GM12878 (cell line): ENCODE measurements at regions not wholly inside any gene's neighbourhood (a gene's known extent, or its start where the extent isn't known, plus 50 kb on each side); places are given as distances from the start of the nearest gene placed in this dataset.

Source experiments
- ATAC-seq: fragments of 200-7000 bp; cut with Tn5 transposase; 3 replicates; pipeline ENCODE4 v1.9.1; 2020; ENCODE audit warnings: mild to moderate bottlenecking, moderate library complexity
- BruUV-seq: library from RNA; stranded (reverse); fragments of 400-500 nt; replicated peaks from 2 replicates; lab custom pipeline; 2021; lab: Mats Ljungman, UMichigan
- CTCF ChIA-PET: fragments of 300-600 bp; sonication (Branson Sonifier 250); formaldehyde crosslinking; extraction: SDS; loops from one replicate; lab custom pipeline; 2021; ENCODE audit warnings: inconsistent platforms; lab: Yijun Ruan, JAX
- POLR2A ChIA-PET: fragments of 350-600 bp; formaldehyde crosslinking; extraction: SDS; loops from one replicate; lab custom pipeline; 2021; ENCODE audit warnings: inconsistent platforms; lab: Charles Lee
- RAD21 ChIA-PET: fragments of 300-600 bp; sonication (Branson Sonifier 250); formaldehyde crosslinking; loops from one replicate; lab custom pipeline; 2023; ENCODE audit warnings: antibody characterized with exemption; ENCODE audit not compliant: unreplicated experiment; lab: Charles Lee
- SMC1A ChIA-PET: fragments of 300-600 bp; sonication (Branson Sonifier 250); formaldehyde crosslinking; loops from one replicate; lab custom pipeline; 2023; ENCODE audit not compliant: unreplicated experiment, uncharacterized antibody; lab: Charles Lee
- DNase-seq: peaks from one replicate; pipeline ENCODE4 v3.0.0-alpha.2; 2011; ENCODE audit warnings: low read depth, low spot score
- FAIRE-seq: peaks from 3 replicates; lab custom pipeline; 2011; peaks lifted over from hg19 to GRCh38; lab: Jason Lieb, UNC
- H2AFZ ChIP-seq: 2 replicates; pipeline ENCODE4 v1.6.0; 2011; ENCODE audit warnings: low read depth, low read length, control low read depth; ENCODE audit not compliant: control insufficient read depth
- H3K27ac ChIP-seq: 2 replicates; pipeline ENCODE4 v1.5.1; 2011; ENCODE audit warnings: control low read depth; ENCODE audit not compliant: control insufficient read depth, insufficient read depth
- H3K27me3 ChIP-seq, 2 experiments: replicated peaks in 1 of 2; 2 replicates each; pipeline versions ENCODE4 v1.6.0 to v1.6.1; 2011; ENCODE audit warnings: low read length in 1 of 2; ENCODE audit not compliant: control insufficient read depth in 2 of 2, insufficient read depth in 2 of 2
- H3K36me3 ChIP-seq, 2 experiments: 2 replicates each; pipeline ENCODE4 v1.5.1; 2011; ENCODE audit warnings: low read length in 1 of 2; ENCODE audit not compliant: control insufficient read depth in 2 of 2, insufficient read depth in 2 of 2
- H3K4me1 ChIP-seq: 2 replicates; pipeline ENCODE4 v1.6.1; 2011; ENCODE audit warnings: mild to moderate bottlenecking, low read length, moderate library complexity, mixed read lengths; ENCODE audit not compliant: control insufficient read depth, insufficient read depth
- H3K4me2 ChIP-seq: 2 replicates; pipeline ENCODE4 v1.6.0; 2011; ENCODE audit warnings: control low read depth; ENCODE audit not compliant: control insufficient read depth, insufficient read depth
- H3K4me3 ChIP-seq: fragments of 200-600 bp; sonication (generic); 2 replicates; pipeline ENCODE4 v1.5.1; 2016
- H3K79me2 ChIP-seq: 2 replicates; pipeline ENCODE4 v1.6.0; 2011; ENCODE audit warnings: low read length; ENCODE audit not compliant: control insufficient read depth, insufficient read depth
- H3K9ac ChIP-seq: 2 replicates; pipeline ENCODE4 v1.8.0; 2011; ENCODE audit warnings: low read length, control low read depth, mixed read lengths; ENCODE audit not compliant: control insufficient read depth, insufficient read depth
- H3K9me3 ChIP-seq: replicated peaks from 3 replicates; pipeline ENCODE4 v1.5.1; 2011; ENCODE audit warnings: mild to moderate bottlenecking, low read length; ENCODE audit not compliant: control insufficient read depth, insufficient read depth
- H4K20me1 ChIP-seq: 2 replicates; pipeline ENCODE4 v1.6.0; 2011; ENCODE audit not compliant: control insufficient read depth, insufficient read depth
- ASH2L ChIP-seq: fragments of 300-600, 200-600 bp; sonication (generic); IDR thresholded peaks from 2 replicates; pipeline ENCODE4 v1.6.1; 2017; ENCODE audit warnings: low read depth, mild to moderate bottlenecking, borderline replicate concordance
- EED ChIP-seq: sonication (generic); IDR thresholded peaks from 2 replicates; pipeline ENCODE4 v1.6.1; 2016; ENCODE audit warnings: antibody characterized with exemption, low read depth
- EP300 ChIP-seq, 2 experiments: fragments of 150-350 bp in 1 of 2; IDR thresholded peaks; 2 replicates each; pipeline ENCODE4 v1.6.1; 2011 to 2012; ENCODE audit warnings: low read depth in 2 of 2, low read length in 2 of 2, borderline replicate concordance in 1 of 2, improper control_type of control experiment in 1 of 2, inconsistent platforms in 1 of 2; ENCODE audit not compliant: control insufficient read depth in 1 of 2
- IRF5 ChIP-seq: fragments of 450-650 bp; IDR thresholded peaks from 2 replicates; pipeline ENCODE4 v1.6.1; 2017; ENCODE audit warnings: borderline replicate concordance
- NFIC ChIP-seq: IDR thresholded peaks from 2 replicates; pipeline ENCODE4 v1.6.1; 2012; ENCODE audit warnings: low read depth, mild to moderate bottlenecking, inconsistent platforms, low read length, moderate library complexity
- POU2F2 ChIP-seq: IDR thresholded peaks from 3 replicates; pipeline ENCODE4 v1.6.1; 2011; ENCODE audit warnings: low read depth, mild to moderate bottlenecking, low read length, borderline replicate concordance
- RAD51 ChIP-seq: fragments of 450-650 bp; IDR thresholded peaks from 2 replicates; pipeline ENCODE4 v1.6.1; 2016; ENCODE audit warnings: moderate library complexity, mild to moderate bottlenecking, inconsistent platforms
- RB1 ChIP-seq: fragments of 450-650 bp; formaldehyde crosslinking; IDR thresholded peaks from 2 replicates; pipeline ENCODE4 v1.6.1; 2017; ENCODE audit warnings: mild to moderate bottlenecking, borderline replicate concordance
- RBBP5 ChIP-seq: fragments of 200-600 bp; sonication (generic); conservative IDR thresholded peaks from 2 replicates; pipeline ENCODE4 v1.6.1; 2016
- TARDBP ChIP-seq: IDR thresholded peaks from 2 replicates; pipeline ENCODE4 v1.6.1; 2016; ENCODE audit warnings: borderline replicate concordance
- TCF12 ChIP-seq: IDR thresholded peaks from 2 replicates; pipeline ENCODE4 v1.6.1; 2011; ENCODE audit warnings: low read depth, mild to moderate bottlenecking, low read length
- TCF7 ChIP-seq: IDR thresholded peaks from 2 replicates; pipeline ENCODE4 v1.6.1; 2014; ENCODE audit warnings: antibody characterized with exemption, borderline replicate concordance
- ZBTB4 ChIP-seq: fragments of 450-650 bp; formaldehyde crosslinking; IDR thresholded peaks from 2 replicates; pipeline ENCODE4 v1.4.0; 2022; ENCODE audit warnings: mild to moderate bottlenecking, moderate library complexity
- WGBS: methylation state at CpG from one replicate; pipeline ENCODE4 v1.1.6; 2016; ENCODE audit warnings: low lambda C conversion rate; ENCODE audit not compliant: insufficient replicate concordance, insufficient coverage; ENCODE audit errors: missing lambda C conversion rate; 5-methylcytosine and 5-hydroxymethylcytosine counted together
- in situ Hi-C: fragments of 300-500 bp; cut with MboI; formaldehyde crosslinking; loops from 9 replicates; pipeline ENCODE4 v1.14.3; 2018; ENCODE audit warnings: mixed read lengths
- intact Hi-C: fragments of 100-400 bp; cut with micrococcal nuclease; formaldehyde crosslinking; loops from one replicate; pipeline ENCODE4 v1.14.2; 2022; ENCODE audit not compliant: unreplicated experiment

GRCh38 chr1:117681901-117682250, 76.0 kb downstream of the TENT5C start (continued):
- TF ChIP-seq NFIC: no peak
- no peak for TF ChIP-seq RBBP5
- TF ChIP-seq, all 136 proteins: peak for 0

- Histone ChIP-seq H3K4me3 (no peak overlapping the region), H3K4me2 (no peak overlapping the region), H3K27me3 (peaks cover 3 to 11% of the 10 kb centered on the region in 2 experiments), H3K9me3 (no peaks in the 10 kb centered on the region), H3K9ac (no peak overlapping the region), H3K79me2 (no peaks in the 10 kb centered on the region), H4K20me1 (no peaks in the 10 kb centered on the region; the same call in 1 of the 2 replicates), H3K27ac (no peak overlapping the region), H3K36me3 (no peaks in the 10 kb centered on the region), H3K4me1 (no peaks in the 10 kb centered on the region), H2AFZ (no peak overlapping the region)
- intact Hi-C loops (loop anchor here (5.0 kb wide), 1 partner anchor 70 kb away; no protein-coding TSS in a partner anchor), in situ Hi-C loops (no loop called here)
- CTCF ChIA-PET: interaction anchor here (0.9 to 1.9 kb wide), 3 partner anchors 54 to 148 kb away, joined by 3 to 5 read pairs (median 3); no protein-coding TSS in a partner anchor
- FAIRE-seq: no peak
- ATAC-seq: no peak
- DNase-seq: no peak
- POLR2A ChIA-PET: no interaction called here
- BruUV-seq: no TSS peak
- RAD21 ChIA-PET: interaction anchor here (0.6 kb wide), 1 partner anchor 70 kb away, joined by 3 read pairs; no protein-coding TSS in a partner anchor
- TF ChIP-seq TCF7: no peak
- no peak for TF ChIP-seq EED
- TF ChIP-seq IRF5: no peak
- no peak for TF ChIP-seq ASH2L
- no peak for TF ChIP-seq TCF12
- TF ChIP-seq TARDBP: no peak
- no peak for TF ChIP-seq RAD51
- TF ChIP-seq POU2F2: no peak
- TF ChIP-seq EP300 (IDR thresholded peaks at IDR 0.05; ENCODE audit: borderline replicate concordance in 1 of 2, control insufficient read depth in 1 of 2, low read depth in 2 of 2, low read length in 2 of 2): no peak
- TF ChIP-seq ZBTB4 (CRISPR knock-in tag): no peak
- no peak for TF ChIP-seq RB1
- WGBS: 22% methylated on average over 4 of the region's 4 CpGs
- SMC1A ChIA-PET: interaction anchor here (0.6 to 1.2 kb wide), 4 partner anchors 14 to 148 kb away, joined by 3 read pairs; no protein-coding TSS in a partner anchor
Measured at GRCh38 chr1:117682372-117682771, 76.5 kb downstream of the TENT5C start.
